ENCODE measurements at regions not wholly inside any gene's neighbourhood (a gene's known extent, or its start where the extent isn't known, plus 50 kb on each side); places are given as distances from the start of the nearest gene placed in this dataset.

- no peaks in the 10 kb centered on the region for H3K36me3 Mint-ChIP-seq (ENCODE audit: insufficient read depth)
- peaks cover 20% of the 10 kb centered on the region for H3K27me3 Mint-ChIP-seq
- H3K27ac Mint-ChIP-seq (ENCODE audit: low read depth) = no peak overlapping the region
- no peaks in the 10 kb centered on the region for H3K9me3 Mint-ChIP-seq
- H3K4me3 Mint-ChIP-seq = no peak overlapping the region
- no peaks in the 10 kb centered on the region for H3K4me1 Mint-ChIP-seq
- DNase-seq (ENCODE audit: low spot score in 2 of 2) (no peak), ATAC-seq (replicated peaks; ENCODE audit: extremely low read depth, poor library complexity, severe bottlenecking) (no peak)
Observed at GRCh38 chr10:8778713-8779112, 724.2 kb downstream of the GATA3 start.

- ATAC-seq (replicated peaks; ENCODE audit: extremely low read depth, poor library complexity, severe bottlenecking) = no peak
- Mint-ChIP-seq H3K27ac (ENCODE audit: low read depth) (no peak overlapping the region), H3K9me3 (peaks cover 9% of the 10 kb centered on the region), H3K4me1 (no peaks in the 10 kb centered on the region), H3K36me3 (ENCODE audit: insufficient read depth) (no peaks in the 10 kb centered on the region), H3K27me3 (peaks cover 37% of the 10 kb centered on the region), H3K4me3 (no peak overlapping the region)
- no peak for DNase-seq (ENCODE audit: low spot score in 2 of 2)
Observed at GRCh38 chr10:8787649-8788048, 733.2 kb downstream of the GATA3 start.

GRCh38 chr10:8790390-8790789 lies 735.9 kb downstream of the GATA3 start:
- ATAC-seq (replicated peaks; ENCODE audit: extremely low read depth, poor library complexity, severe bottlenecking) (no peak), DNase-seq (ENCODE audit: low spot score in 2 of 2) (no peak)
- Mint-ChIP-seq H3K4me3 (no peak overlapping the region), H3K36me3 (ENCODE audit: insufficient read depth) (no peaks in the 10 kb centered on the region), H3K9me3 (peaks cover 9% of the 10 kb centered on the region), H3K27me3 (peaks cover 14% of the 10 kb centered on the region), H3K27ac (ENCODE audit: low read depth) (no peak overlapping the region), H3K4me1 (no peaks in the 10 kb centered on the region)

GRCh38 chr10:8794860-8795259 lies 740.4 kb downstream of the GATA3 start:
- Mint-ChIP-seq H3K36me3 (ENCODE audit: insufficient read depth) (no peaks in the 10 kb centered on the region), H3K27me3 (no peaks in the 10 kb centered on the region), H3K4me3 (no peak overlapping the region), H3K9me3 (no peaks in the 10 kb centered on the region), H3K27ac (ENCODE audit: low read depth) (no peak overlapping the region), H3K4me1 (no peaks in the 10 kb centered on the region)
- ATAC-seq (replicated peaks; ENCODE audit: extremely low read depth, poor library complexity, severe bottlenecking) (no peak), DNase-seq (ENCODE audit: low spot score in 2 of 2) (no peak)

- no peak for DNase-seq (ENCODE audit: low spot score in 2 of 2)
- Mint-ChIP-seq H3K4me3 (no peak overlapping the region), H3K4me1 (peaks cover 3% of the 10 kb centered on the region), H3K9me3 (no peaks in the 10 kb centered on the region), H3K36me3 (ENCODE audit: insufficient read depth) (no peaks in the 10 kb centered on the region), H3K27me3 (peaks cover 20% of the 10 kb centered on the region), H3K27ac (ENCODE audit: low read depth) (no peak overlapping the region)
- ATAC-seq (replicated peaks; ENCODE audit: extremely low read depth, poor library complexity, severe bottlenecking) = no peak
Observed at GRCh38 chr10:8800426-8800825, 745.9 kb downstream of the GATA3 start.

- Mint-ChIP-seq H3K27ac (ENCODE audit: low read depth) (no peak overlapping the region), H3K36me3 (ENCODE audit: insufficient read depth) (peaks cover 2% of the 10 kb centered on the region), H3K9me3 (peaks cover 5% of the 10 kb centered on the region), H3K4me1 (peaks cover 5% of the 10 kb centered on the region), H3K4me3 (no peak overlapping the region), H3K27me3 (peaks cover 20% of the 10 kb centered on the region)
- no peak for DNase-seq (ENCODE audit: low spot score in 2 of 2)
- no peak for ATAC-seq (replicated peaks; ENCODE audit: extremely low read depth, poor library complexity, severe bottlenecking)
Observed at GRCh38 chr10:8803992-8804391, 749.5 kb downstream of the GATA3 start.

GRCh38 chr10:8810677-8811076 lies 756.2 kb downstream of the GATA3 start:
- Mint-ChIP-seq H3K4me3 (no peak overlapping the region), H3K9me3 (peaks cover 5% of the 10 kb centered on the region), H3K36me3 (ENCODE audit: insufficient read depth) (peaks cover 2% of the 10 kb centered on the region), H3K27ac (ENCODE audit: low read depth) (no peak overlapping the region), H3K27me3 (peaks cover 13% of the 10 kb centered on the region), H3K4me1 (no peaks in the 10 kb centered on the region)
- no peak for ATAC-seq (replicated peaks; ENCODE audit: extremely low read depth, poor library complexity, severe bottlenecking)
- DNase-seq (ENCODE audit: low spot score in 2 of 2) = no peak

- no peaks in the 10 kb centered on the region for H3K4me1 Mint-ChIP-seq
- H3K9me3 Mint-ChIP-seq = peaks cover 4% of the 10 kb centered on the region
- no peak overlapping the region for H3K27ac Mint-ChIP-seq (ENCODE audit: low read depth)
- no peak overlapping the region for H3K4me3 Mint-ChIP-seq
- H3K36me3 Mint-ChIP-seq (ENCODE audit: insufficient read depth) = peaks cover 2% of the 10 kb centered on the region
- H3K27me3 Mint-ChIP-seq = peaks cover 18% of the 10 kb centered on the region
- ATAC-seq (replicated peaks; ENCODE audit: extremely low read depth, poor library complexity, severe bottlenecking) (no peak), DNase-seq (ENCODE audit: low spot score in 2 of 2) (no peak)
Observed at GRCh38 chr10:8811201-8811600, 756.7 kb downstream of the GATA3 start.

GRCh38 chr10:8815969-8816368 lies 761.5 kb downstream of the GATA3 start:
- ATAC-seq (replicated peaks; ENCODE audit: extremely low read depth, poor library complexity, severe bottlenecking) = no peak
- Mint-ChIP-seq H3K27ac (ENCODE audit: low read depth) (no peak overlapping the region), H3K36me3 (ENCODE audit: insufficient read depth) (no peaks in the 10 kb centered on the region), H3K4me1 (no peaks in the 10 kb centered on the region), H3K9me3 (no peaks in the 10 kb centered on the region), H3K27me3 (peaks cover 15% of the 10 kb centered on the region), H3K4me3 (no peak overlapping the region)
- no peak for DNase-seq (ENCODE audit: low spot score in 2 of 2)

- peaks cover 15% of the 10 kb centered on the region for H3K27me3 Mint-ChIP-seq
- DNase-seq (ENCODE audit: low spot score in 2 of 2) (no peak), ATAC-seq (replicated peaks; ENCODE audit: extremely low read depth, poor library complexity, severe bottlenecking) (no peak)
- no peak overlapping the region for H3K4me3 Mint-ChIP-seq
- no peaks in the 10 kb centered on the region for H3K9me3 Mint-ChIP-seq
- no peak overlapping the region for H3K27ac Mint-ChIP-seq (ENCODE audit: low read depth)
- no peaks in the 10 kb centered on the region for H3K4me1 Mint-ChIP-seq
- no peaks in the 10 kb centered on the region for H3K36me3 Mint-ChIP-seq (ENCODE audit: insufficient read depth)
Observed at GRCh38 chr10:8817299-8817698, 762.8 kb downstream of the GATA3 start.

- Mint-ChIP-seq H3K27me3 (no peaks in the 10 kb centered on the region), H3K27ac (ENCODE audit: low read depth) (no peak overlapping the region), H3K36me3 (ENCODE audit: insufficient read depth) (no peaks in the 10 kb centered on the region), H3K4me1 (no peaks in the 10 kb centered on the region), H3K9me3 (no peaks in the 10 kb centered on the region), H3K4me3 (no peak overlapping the region)
- DNase-seq (ENCODE audit: low spot score in 2 of 2) (no peak), ATAC-seq (replicated peaks; ENCODE audit: extremely low read depth, poor library complexity, severe bottlenecking) (no peak)
Observed at GRCh38 chr10:8825611-8826010, 771.1 kb downstream of the GATA3 start.

- DNase-seq (ENCODE audit: low spot score in 2 of 2) (no peak), ATAC-seq (replicated peaks; ENCODE audit: extremely low read depth, poor library complexity, severe bottlenecking) (no peak)
- Mint-ChIP-seq H3K27ac (ENCODE audit: low read depth) (no peak overlapping the region), H3K9me3 (no peaks in the 10 kb centered on the region), H3K36me3 (ENCODE audit: insufficient read depth) (no peaks in the 10 kb centered on the region), H3K27me3 (peaks cover 1% of the 10 kb centered on the region), H3K4me1 (no peaks in the 10 kb centered on the region), H3K4me3 (no peak overlapping the region)
Observed at GRCh38 chr10:8829592-8829991, 775.1 kb downstream of the GATA3 start.

GRCh38 chr10:8830048-8830447 lies 775.6 kb downstream of the GATA3 start:
- Mint-ChIP-seq H3K27ac (ENCODE audit: low read depth) (no peak overlapping the region), H3K27me3 (peaks cover 6% of the 10 kb centered on the region), H3K4me1 (no peaks in the 10 kb centered on the region), H3K9me3 (no peaks in the 10 kb centered on the region), H3K36me3 (ENCODE audit: insufficient read depth) (no peaks in the 10 kb centered on the region), H3K4me3 (no peak overlapping the region)
- DNase-seq (ENCODE audit: low spot score in 2 of 2) = no peak
- ATAC-seq (replicated peaks; ENCODE audit: extremely low read depth, poor library complexity, severe bottlenecking) = no peak

GRCh38 chr10:8830876-8831275 lies 776.4 kb downstream of the GATA3 start:
- Mint-ChIP-seq H3K4me1 (no peaks in the 10 kb centered on the region), H3K27ac (ENCODE audit: low read depth) (no peak overlapping the region), H3K9me3 (no peaks in the 10 kb centered on the region), H3K36me3 (ENCODE audit: insufficient read depth) (no peaks in the 10 kb centered on the region), H3K27me3 (peaks cover 10% of the 10 kb centered on the region), H3K4me3 (no peak overlapping the region)
- ATAC-seq (replicated peaks; ENCODE audit: extremely low read depth, poor library complexity, severe bottlenecking) = no peak
- DNase-seq (ENCODE audit: low spot score in 2 of 2) = no peak
